IMR-90 (cell line): ENCODE measurements at regions not wholly inside any gene's neighbourhood (a gene's known extent, or its start where the extent isn't known, plus 50 kb on each side); places are given as distances from the start of the nearest gene placed in this dataset.

Source experiments
- ATAC-seq: fragments of 200-7000 bp; cut with Tn5 transposase; 2 replicates; pipeline ENCODE4 v1.9.1; 2020; ENCODE audit warnings: low read depth, mild to moderate bottlenecking, moderate library complexity
- BruUV-seq: library from RNA; stranded (reverse); fragments of 400-500 nt; replicated peaks from 2 replicates; lab custom pipeline; 2021; lab: Mats Ljungman, UMichigan
- CTCF ChIA-PET: fragments of 300-600 bp; formaldehyde crosslinking; extraction: SDS; loops from one replicate; lab custom pipeline; 2021; ENCODE audit warnings: antibody characterized with exemption; lab: Yijun Ruan, JAX
- POLR2A ChIA-PET: fragments of 300-600 bp; sonication (Branson Sonifier 250); formaldehyde crosslinking; loops from one replicate; lab custom pipeline; 2022; ENCODE audit warnings: antibody characterized with exemption; ENCODE audit not compliant: unreplicated experiment; lab: Charles Lee
- DNase-seq: peaks from one replicate; pipeline ENCODE4 v3.0.0; 2013
- H2AFZ ChIP-seq: replicated peaks from 2 replicates; pipeline ENCODE3; 2013; ENCODE audit warnings: low read length, mild to moderate bottlenecking; ENCODE audit not compliant: poor library complexity
- H2AK5ac ChIP-seq: 2 replicates; pipeline ENCODE4 v1.6.1; 2013; ENCODE audit warnings: low read depth, low read length, inconsistent platforms
- H2AK9ac ChIP-seq: replicated peaks from 2 replicates; pipeline ENCODE3; 2013; ENCODE audit warnings: mild to moderate bottlenecking, low read depth, low read length, moderate library complexity; ENCODE audit not compliant: poor library complexity
- H2BK120ac ChIP-seq: 2 replicates; pipeline ENCODE4 v1.6.1; 2013; ENCODE audit warnings: low read depth, low read length, inconsistent platforms
- H2BK15ac ChIP-seq: 3 replicates; pipeline ENCODE4 v1.6.1; 2013; ENCODE audit warnings: low read depth, low read length, inconsistent platforms
- H2BK20ac ChIP-seq: 2 replicates; pipeline ENCODE4 v1.6.1; 2013; ENCODE audit warnings: low read depth, mild to moderate bottlenecking, inconsistent platforms, low read length, moderate library complexity
- H2BK5ac ChIP-seq: 2 replicates; pipeline ENCODE4 v1.6.1; 2013; ENCODE audit warnings: mild to moderate bottlenecking, low read depth, low read length, inconsistent platforms; ENCODE audit not compliant: poor library complexity, severe bottlenecking
- H3K14ac ChIP-seq: replicated peaks from 2 replicates; pipeline ENCODE4 v1.6.1; 2013; ENCODE audit warnings: low read depth, low read length, inconsistent platforms
- H3K18ac ChIP-seq: 2 replicates; pipeline ENCODE4 v1.6.1; 2013; ENCODE audit warnings: low read depth, low read length, control low read depth
- H3K23ac ChIP-seq: 2 replicates; pipeline ENCODE4 v1.6.1; 2013; ENCODE audit warnings: low read depth, low read length, inconsistent platforms
- H3K27ac ChIP-seq: 2 replicates; pipeline ENCODE4 v1.5.1; 2013; ENCODE audit warnings: mild to moderate bottlenecking, control low read depth, low read length; ENCODE audit not compliant: insufficient read depth
- H3K27me3 ChIP-seq: 2 replicates; pipeline ENCODE4 v1.6.1; 2013; ENCODE audit warnings: low read length; ENCODE audit not compliant: control insufficient read depth, insufficient read depth
- H3K36me3 ChIP-seq: 2 replicates; pipeline ENCODE4 v1.6.1; 2013; ENCODE audit warnings: low read length, mixed read lengths; ENCODE audit not compliant: control insufficient read depth, insufficient read depth
- H3K4ac ChIP-seq: 2 replicates; pipeline ENCODE4 v1.6.1; 2013; ENCODE audit warnings: low read depth, low read length, inconsistent platforms
- H3K4me1 ChIP-seq: 2 replicates; pipeline ENCODE4 v1.6.1; 2013; ENCODE audit warnings: low read length, mixed read lengths; ENCODE audit not compliant: control insufficient read depth, insufficient read depth
- H3K4me2 ChIP-seq: 2 replicates; pipeline ENCODE4 v1.6.1; 2013; ENCODE audit warnings: low read depth, mild to moderate bottlenecking, control low read depth, low read length, moderate library complexity
- H3K4me3 ChIP-seq: 2 replicates; pipeline ENCODE4 v1.5.1; 2013; ENCODE audit warnings: low read depth, mild to moderate bottlenecking, control low read depth, low read length, moderate library complexity; ENCODE audit not compliant: insufficient read depth
- H3K56ac ChIP-seq: 2 replicates; pipeline ENCODE4 v1.6.1; 2013; ENCODE audit warnings: low read length, inconsistent platforms; ENCODE audit not compliant: insufficient read depth; ENCODE audit errors: extremely low read depth
- H3K79me1 ChIP-seq, 2 experiments: 2 replicates each; pipeline ENCODE4 v1.6.1; 2013; ENCODE audit warnings: low read length in 2 of 2, inconsistent platforms in 1 of 2, low read depth in 1 of 2
- H3K9ac ChIP-seq: 2 replicates; pipeline ENCODE4 v1.6.1; 2013; ENCODE audit warnings: low read depth, low read length, control low read depth
- H3K9me1 ChIP-seq: 2 replicates; pipeline ENCODE4 v1.6.1; 2013; ENCODE audit warnings: low read length, inconsistent platforms; ENCODE audit not compliant: insufficient read depth
- H3K9me3 ChIP-seq: 2 replicates; pipeline ENCODE4 v1.6.1; 2013; ENCODE audit warnings: low read length; ENCODE audit not compliant: control insufficient read depth, insufficient read depth
- H4K20me1 ChIP-seq: 2 replicates; pipeline ENCODE4 v1.6.1; 2013; ENCODE audit warnings: low read length, inconsistent platforms; ENCODE audit not compliant: insufficient read depth
- H4K5ac ChIP-seq: 2 replicates; pipeline ENCODE4 v1.6.1; 2013; ENCODE audit warnings: mild to moderate bottlenecking, low read depth, low read length, control low read depth
- H4K8ac ChIP-seq, 2 experiments: 2 replicates each; pipeline ENCODE4 v1.6.1; 2013; ENCODE audit warnings: low read depth in 2 of 2, low read length in 2 of 2, control low read depth in 1 of 2, inconsistent platforms in 1 of 2
- H4K91ac ChIP-seq: 2 replicates; pipeline ENCODE4 v1.6.1; 2013; ENCODE audit warnings: low read depth, low read length, inconsistent platforms; ENCODE audit not compliant: insufficient read depth
- CEBPB ChIP-seq: IDR thresholded peaks from 2 replicates; pipeline ENCODE4 v1.6.1; 2012; ENCODE audit warnings: low read depth, low read length, improper control_type of control experiment
- CHD1 ChIP-seq: IDR thresholded peaks from 2 replicates; pipeline ENCODE4 v1.6.1; 2012; ENCODE audit warnings: low read depth, low read length, improper control_type of control experiment
- CTCF ChIP-seq: conservative IDR thresholded peaks from 2 replicates; pipeline ENCODE4 v1.5.1; 2012; ENCODE audit warnings: mild to moderate bottlenecking, low read depth, low read length, improper control_type of control experiment
- ELK1 ChIP-seq: fragments of 150-350 bp; IDR thresholded peaks from 2 replicates; pipeline ENCODE4 v1.6.1; 2016; ENCODE audit warnings: low read depth, mild to moderate bottlenecking, low read length, moderate library complexity, borderline replicate concordance
- FOS ChIP-seq: fragments of 150-350 bp; IDR thresholded peaks from 2 replicates; pipeline ENCODE4 v1.6.1; 2016; ENCODE audit warnings: low read depth, low read length
- MAFK ChIP-seq: IDR thresholded peaks from 2 replicates; pipeline ENCODE4 v1.6.1; 2012; ENCODE audit warnings: low read depth, low read length, improper control_type of control experiment
- MAZ ChIP-seq: IDR thresholded peaks from 2 replicates; pipeline ENCODE4 v1.6.1; 2012; ENCODE audit warnings: low read depth, mild to moderate bottlenecking, low read length, improper control_type of control experiment, moderate library complexity, borderline replicate concordance
- MXI1 ChIP-seq: IDR thresholded peaks from 2 replicates; pipeline ENCODE4 v1.6.1; 2012; ENCODE audit warnings: low read depth, mild to moderate bottlenecking, low read length, moderate library complexity, borderline replicate concordance
- NFE2L2 ChIP-seq: fragments of 150-350 bp; IDR thresholded peaks from 2 replicates; pipeline ENCODE4 v1.6.1; 2016; ENCODE audit warnings: low read depth, mild to moderate bottlenecking, low read length
- POLR2A ChIP-seq: IDR thresholded peaks from 2 replicates; pipeline ENCODE4 v1.6.1; 2012; ENCODE audit warnings: mild to moderate bottlenecking, low read depth, low read length
- RAD21 ChIP-seq: IDR thresholded peaks from 2 replicates; pipeline ENCODE4 v1.6.1; 2012; ENCODE audit warnings: low read length, improper control_type of control experiment
- RCOR1 ChIP-seq: IDR thresholded peaks from 2 replicates; pipeline ENCODE4 v1.6.1; 2012; ENCODE audit warnings: mild to moderate bottlenecking, low read length, improper control_type of control experiment; ENCODE audit not compliant: insufficient replicate concordance
- RFX5 ChIP-seq: IDR thresholded peaks from 2 replicates; pipeline ENCODE4 v1.8.0; 2012; ENCODE audit warnings: low read depth, mild to moderate bottlenecking, low read length, moderate library complexity
- SMC3 ChIP-seq: fragments of 150-350 bp; IDR thresholded peaks from 2 replicates; pipeline ENCODE4 v1.6.1; 2016; ENCODE audit warnings: low read depth, mild to moderate bottlenecking, antibody characterized with exemption, low read length, moderate library complexity
- USF2 ChIP-seq: fragments of 150-350 bp; IDR thresholded peaks from 2 replicates; pipeline ENCODE4 v1.6.1; 2017; ENCODE audit warnings: mild to moderate bottlenecking, antibody characterized with exemption, low read length, low read depth
- WGBS, 2 experiments: methylation state at CpG; one replicate each; pipeline versions ENCODE4 v1.1.5 to v1.1.7; 2013; ENCODE audit warnings: missing lambda C conversion rate in 2 of 2; ENCODE audit not compliant: insufficient read length in 1 of 2; ENCODE audit errors: extremely low coverage in 2 of 2; 5-methylcytosine and 5-hydroxymethylcytosine counted together
- dilution Hi-C: fragments of 300-500 bp; cut with HindIII; formaldehyde crosslinking; loops from one replicate; pipeline ENCODE4 v1.14.3; 2018; ENCODE audit warnings: low sequenced_read_pairs; ENCODE audit not compliant: unreplicated experiment
- in situ Hi-C: fragments of 300-500 bp; cut with MboI; formaldehyde crosslinking; loops from 3 replicates; pipeline ENCODE4 v1.14.3; 2019; ENCODE audit warnings: low sequenced_read_pairs, inconsistent platforms, mixed read lengths
- intact Hi-C: fragments of 100-400 bp; cut with micrococcal nuclease; formaldehyde crosslinking; loops from 2 replicates; pipeline ENCODE4 v1.10.0; 2022

GRCh38 chr19:23577501-23577900 lies 109.5 kb downstream of the ZNF675 start:
- H3K27ac ChIP-seq, result no peak overlapping the region
- in situ Hi-C loops (no loop called here), intact Hi-C loops (no loop called here)

More at GRCh38 chr19:23577501-23577900, 109.5 kb downstream of the ZNF675 start:
- Histone ChIP-seq H2AK9ac (no peak overlapping the region), H2BK15ac (no peak overlapping the region), H3K4me3 (no peak overlapping the region), H4K8ac (no peak overlapping the region), H4K91ac (no peak overlapping the region), H2BK5ac (no peak overlapping the region), H3K9me3 (peaks cover 14% of the 10 kb centered on the region), H2BK120ac (no peak overlapping the region), H2BK20ac (no peak overlapping the region), H3K79me1 (no peaks in the 10 kb centered on the region), H2AK5ac (no peak overlapping the region), H4K5ac (no peak overlapping the region), H3K36me3 (no peaks in the 10 kb centered on the region), H3K4ac (no peak overlapping the region), H3K4me2 (no peak overlapping the region), H3K23ac (no peak overlapping the region), H2AFZ (no peak overlapping the region), H4K20me1 (no peaks in the 10 kb centered on the region), H3K18ac (no peak overlapping the region), H3K4me1 (no peaks in the 10 kb centered on the region), H3K9me1 (no peaks in the 10 kb centered on the region), H3K56ac (no peak overlapping the region), H3K14ac (no peak overlapping the region), H3K9ac (no peak overlapping the region), H3K27me3 (no peaks in the 10 kb centered on the region)
- BruUV-seq, result no TSS peak
- dilution Hi-C loops, result no loop called here
- CTCF ChIA-PET, result no interaction called here
- WGBS, 2 experiments, result 100% methylated on average over 2 of the region's 6 CpGs; no CpG with 5 or more reads in 1 of the 2 experiments
- POLR2A ChIA-PET, result no interaction called here
- TF ChIP-seq ELK1, result no peak
- TF ChIP-seq RAD21, result no peak
- TF ChIP-seq MAZ, result no peak
- no peak for TF ChIP-seq RCOR1
- no peak for TF ChIP-seq RFX5
- TF ChIP-seq FOS, result no peak
- TF ChIP-seq POLR2A, result no peak
- TF ChIP-seq MAFK, result no peak
- TF ChIP-seq CTCF, result no peak
- TF ChIP-seq CHD1, result no peak
- no peak for TF ChIP-seq SMC3
- no peak for TF ChIP-seq NFE2L2
- TF ChIP-seq CEBPB, result no peak
- TF ChIP-seq USF2, result no peak
- no peak for TF ChIP-seq MXI1
- ATAC-seq, result no peak
- DNase-seq, result no peak
